ENCODE measurements at regions not wholly inside any gene's neighbourhood (a gene's known extent, or its start where the extent isn't known, plus 50 kb on each side); places are given as distances from the start of the nearest gene placed in this dataset.
"Not testable (repeated sequence)": the region's sequence is repeated elsewhere in the genome, so short reads cannot be mapped to it uniquely, and the experiment has no call there.

DNA sequence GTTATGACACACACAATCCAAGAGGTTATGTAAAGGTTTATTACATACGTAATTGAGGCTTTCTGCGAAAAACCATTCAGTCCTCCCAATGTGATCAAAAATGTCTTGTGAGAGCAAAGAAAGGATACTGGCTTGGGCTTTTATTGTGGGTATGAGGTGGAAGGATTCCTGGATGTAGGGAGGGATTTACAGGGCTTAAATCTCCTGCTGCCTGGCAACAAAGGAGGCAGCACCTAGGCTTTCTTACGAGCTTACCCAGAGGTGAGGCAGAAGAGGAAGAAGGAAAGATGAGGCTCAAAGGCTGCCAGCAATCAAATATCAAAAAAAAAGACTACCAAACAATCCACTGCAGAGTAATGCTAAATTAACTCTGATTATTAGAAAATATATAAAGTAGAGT, 1149.5 kb upstream of the POT1 start:
- intact Hi-C loops (cut with DNase I; ENCODE audit: low total_unique reads): no loop called here
- no peak overlapping the region for H3K4me3 ChIP-seq
- TF ChIP-seq POLR2A (IDR thresholded peaks at IDR 0.05) (no peak), CTCF (IDR thresholded peaks at IDR 0.05) (no peak)
- no peak overlapping the region for H3K27ac ChIP-seq
- H3K27me3 ChIP-seq: no peaks in the 10 kb centered on the region
- no peaks in the 10 kb centered on the region for H3K36me3 ChIP-seq (ENCODE audit: low read depth, missing control alignments)
- 67 to 73% methylated on average over 3 of the region's 3 CpGs for WGBS, 2 donors
- no peaks in the 10 kb centered on the region for H3K4me1 ChIP-seq
- no peaks in the 10 kb centered on the region for H3K9me3 ChIP-seq
- DNase-seq: no peak

GRCh38 chr7:126065766-126066165, 1136.1 kb upstream of the POT1 start:
- intact Hi-C loops (cut with DNase I; ENCODE audit: low total_unique reads): no loop called here
- 72 to 75% methylated on average over 4 of the region's 4 CpGs for WGBS, 2 donors
- no peak for TF ChIP-seq POLR2A (IDR thresholded peaks at IDR 0.05)
- no peak for TF ChIP-seq CTCF (IDR thresholded peaks at IDR 0.05)
- H3K4me1 ChIP-seq: no peaks in the 10 kb centered on the region
- H3K4me3 ChIP-seq: no peak overlapping the region
- H3K36me3 ChIP-seq (ENCODE audit: low read depth, missing control alignments): no peaks in the 10 kb centered on the region
- no peaks in the 10 kb centered on the region for H3K9me3 ChIP-seq
- no peaks in the 10 kb centered on the region for H3K27me3 ChIP-seq
- no peak overlapping the region for H3K27ac ChIP-seq
- no peak for DNase-seq

- intact Hi-C loops (cut with DNase I; ENCODE audit: low total_unique reads): no loop called here
- no peak for DNase-seq
- Histone ChIP-seq H3K4me1 (no peaks in the 10 kb centered on the region), H3K4me3 (no peak overlapping the region), H3K27ac (no peak overlapping the region), H3K9me3 (no peaks in the 10 kb centered on the region), H3K36me3 (ENCODE audit: low read depth, missing control alignments) (no peaks in the 10 kb centered on the region), H3K27me3 (no peaks in the 10 kb centered on the region)
- TF ChIP-seq CTCF (IDR thresholded peaks at IDR 0.05): no peak
- no peak for TF ChIP-seq POLR2A (IDR thresholded peaks at IDR 0.05)
These were observed 1128.4 kb upstream of the POT1 start for GRCh38 chr7:126057979-126058378.

GRCh38 chr7:126056613-126057012, 1127.0 kb upstream of the POT1 start:
- intact Hi-C loops (cut with DNase I; ENCODE audit: low total_unique reads); DNase-seq; H3K4me1 ChIP-seq; H3K27ac ChIP-seq; H3K27me3 ChIP-seq; H3K36me3 ChIP-seq (ENCODE audit: low read depth, missing control alignments); H3K4me3 ChIP-seq; H3K9me3 ChIP-seq: not testable (repeated sequence)
- WGBS, 2 donors: 93 to 95% methylated on average over 4 of the region's 4 CpGs

DNA sequence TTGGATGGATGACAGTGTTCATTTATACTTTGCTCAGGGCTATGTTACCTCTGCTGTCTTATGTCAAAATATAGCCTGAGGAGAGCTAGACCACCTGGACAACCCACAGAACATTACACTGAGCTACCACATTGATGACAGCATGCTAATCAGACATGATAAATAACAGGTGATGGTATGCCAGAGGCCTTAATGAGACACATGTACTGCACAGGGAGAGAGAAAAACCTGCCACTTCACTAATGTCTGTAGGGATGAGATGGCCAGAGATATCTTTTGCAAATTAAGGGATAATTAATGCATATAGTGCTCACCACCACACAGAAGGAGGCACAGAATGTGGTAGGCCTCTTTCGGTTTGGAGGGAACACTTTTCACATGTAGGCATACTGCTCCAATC, 1122.6 kb upstream of the POT1 start:
- TF ChIP-seq POLR2A (IDR thresholded peaks at IDR 0.05) (no peak), CTCF (IDR thresholded peaks at IDR 0.05) (no peak)
- Histone ChIP-seq H3K9me3 (no peaks in the 10 kb centered on the region), H3K4me1 (no peaks in the 10 kb centered on the region), H3K36me3 (ENCODE audit: low read depth, missing control alignments) (no peaks in the 10 kb centered on the region), H3K27ac (no peak overlapping the region), H3K27me3 (no peaks in the 10 kb centered on the region), H3K4me3 (no peak overlapping the region)
- DNase-seq: no peak
- WGBS, 2 donors: 68 to 94% methylated on average over 1 of the region's 1 CpG
- intact Hi-C loops (cut with DNase I; ENCODE audit: low total_unique reads): no loop called here

Measured in testis (tissue), 2 donors.